Smooth muscle cell (in vitro differentiated cells): ENCODE measurements at regions not wholly inside any gene's neighbourhood (a gene's known extent, or its start where the extent isn't known, plus 50 kb on each side); places are given as distances from the start of the nearest gene placed in this dataset.

Experiments used
- DNase-seq: peaks from one replicate; lab custom pipeline; 2025; ENCODE audit not compliant: unreplicated experiment; lab: John Stamatoyannopoulos, UW
- H2AFZ ChIP-seq: fragments of 200-600 bp; sonication (generic); 2 replicates; pipeline ENCODE4 v1.6.0; 2016; ENCODE audit warnings: antibody characterized with exemption, low read depth, mild to moderate bottlenecking
- H3F3A ChIP-seq: fragments of 200-600 bp; sonication (generic); 2 replicates; pipeline ENCODE4 v1.6.0; 2017; ENCODE audit warnings: antibody characterized with exemption, low read depth
- H3K27ac ChIP-seq: fragments of 200-600 bp; sonication (generic); 2 replicates; pipeline ENCODE4 v1.5.1; 2016; ENCODE audit warnings: low read depth, mild to moderate bottlenecking
- H3K27me3 ChIP-seq: fragments of 200-600 bp; sonication (generic); 2 replicates; pipeline ENCODE4 v1.6.1; 2016; ENCODE audit warnings: low read depth, mild to moderate bottlenecking
- H3K36me3 ChIP-seq: fragments of 200-600 bp; sonication (generic); 2 replicates; pipeline ENCODE4 v1.5.1; 2016; ENCODE audit warnings: low read depth
- H3K4me1 ChIP-seq: fragments of 200-600 bp; sonication (generic); 2 replicates; pipeline ENCODE4 v1.5.1; 2016; ENCODE audit warnings: low read depth
- H3K4me2 ChIP-seq: fragments of 200-600 bp; sonication (generic); 2 replicates; pipeline ENCODE4 v1.6.0; 2016; ENCODE audit warnings: mild to moderate bottlenecking
- H3K4me3 ChIP-seq: fragments of 200-600 bp; sonication (generic); 2 replicates; pipeline ENCODE4 v1.5.1; 2016; ENCODE audit warnings: mild to moderate bottlenecking
- H3K79me2 ChIP-seq: fragments of 200-600 bp; sonication (generic); 2 replicates; pipeline ENCODE4 v1.6.0; 2016; ENCODE audit warnings: low read depth, mild to moderate bottlenecking
- H3K9ac ChIP-seq: fragments of 200-600 bp; sonication (generic); 2 replicates; pipeline ENCODE4 v1.6.0; 2016; ENCODE audit warnings: low read depth
- H3K9me3 ChIP-seq: fragments of 200-600 bp; sonication (generic); replicated peaks from 2 replicates; pipeline ENCODE4 v1.5.1; 2016; ENCODE audit warnings: low read depth
- H4K20me1 ChIP-seq: fragments of 200-600 bp; sonication (generic); 2 replicates; pipeline ENCODE4 v1.6.0; 2016; ENCODE audit warnings: low read depth
- CTCF ChIP-seq: fragments of 200-600 bp; sonication (generic); IDR thresholded peaks from 2 replicates; pipeline ENCODE4 v1.5.1; 2017; ENCODE audit warnings: borderline replicate concordance, mild to moderate bottlenecking, antibody characterized with exemption; ENCODE audit not compliant: insufficient read depth, poor library complexity, severe bottlenecking
- WGBS: methylation state at CpG from one replicate; pipeline ENCODE4 v1.1.7; 2016; ENCODE audit warnings: low lambda C conversion rate; 5-methylcytosine and 5-hydroxymethylcytosine counted together

GRCh38 chr1:199792874-199793273, 234.6 kb upstream of the NR5A2 start:
- Histone ChIP-seq H3K27ac (no peak overlapping the region), H3K9me3 (no peaks in the 10 kb centered on the region), H3K36me3 (no peaks in the 10 kb centered on the region), H3K27me3 (peaks cover 4% of the 10 kb centered on the region), H3K79me2 (no peaks in the 10 kb centered on the region), H3K4me1 (no peaks in the 10 kb centered on the region), H3K9ac (no peak overlapping the region), H3K4me3 (no peak overlapping the region), H3F3A (no peaks in the 10 kb centered on the region), H2AFZ (no peak overlapping the region), H4K20me1 (no peaks in the 10 kb centered on the region), H3K4me2 (no peak overlapping the region)
- WGBS: 97% methylated on average over 1 of the region's 1 CpG
- no peak for DNase-seq
- no peak for TF ChIP-seq CTCF

GRCh38 chr1:199794105-199794863, 233.2 kb upstream of the NR5A2 start:
- no peak for TF ChIP-seq CTCF
- Histone ChIP-seq H3K9me3 (no peaks in the 10 kb centered on the region), H3K27ac (no peak overlapping the region), H3F3A (no peaks in the 10 kb centered on the region), H3K27me3 (no peaks in the 10 kb centered on the region), H2AFZ (no peak overlapping the region), H4K20me1 (no peaks in the 10 kb centered on the region), H3K79me2 (no peaks in the 10 kb centered on the region), H3K4me2 (no peak overlapping the region), H3K4me3 (no peak overlapping the region), H3K9ac (no peak overlapping the region), H3K36me3 (no peaks in the 10 kb centered on the region), H3K4me1 (no peaks in the 10 kb centered on the region)
- no peak for DNase-seq
- 84% methylated on average over 9 of the region's 9 CpGs for WGBS

GRCh38 chr1:199799116-199799515, 228.4 kb upstream of the NR5A2 start:
- Histone ChIP-seq H3K4me2 (no peak overlapping the region), H3K36me3 (no peaks in the 10 kb centered on the region), H3K27me3 (no peaks in the 10 kb centered on the region), H3K79me2 (no peaks in the 10 kb centered on the region), H3F3A (no peaks in the 10 kb centered on the region), H3K4me1 (no peaks in the 10 kb centered on the region), H2AFZ (no peak overlapping the region), H4K20me1 (no peaks in the 10 kb centered on the region), H3K9me3 (no peaks in the 10 kb centered on the region), H3K9ac (no peak overlapping the region), H3K27ac (no peak overlapping the region), H3K4me3 (no peak overlapping the region)
- DNase-seq: no peak
- TF ChIP-seq CTCF: no peak
- 76% methylated on average over 8 of the region's 8 CpGs for WGBS

GRCh38 chr1:199804526-199804925, 223.0 kb upstream of the NR5A2 start:
- no peak for DNase-seq
- Histone ChIP-seq H3K79me2 (no peaks in the 10 kb centered on the region), H3K4me1 (no peaks in the 10 kb centered on the region), H3K4me2 (no peak overlapping the region), H3K36me3 (no peaks in the 10 kb centered on the region), H4K20me1 (no peaks in the 10 kb centered on the region), H3F3A (no peaks in the 10 kb centered on the region), H3K27ac (no peak overlapping the region), H3K4me3 (no peak overlapping the region), H3K9me3 (no peaks in the 10 kb centered on the region), H3K9ac (no peak overlapping the region), H2AFZ (no peak overlapping the region), H3K27me3 (no peaks in the 10 kb centered on the region)
- WGBS: 92% methylated on average over 4 of the region's 4 CpGs
- TF ChIP-seq CTCF: no peak
